ENCODE measurements at regions not wholly inside any gene's neighbourhood (a gene's known extent, or its start where the extent isn't known, plus 50 kb on each side); places are given as distances from the start of the nearest gene placed in this dataset.
"Not testable (repeated sequence)": the region's sequence is repeated elsewhere in the genome, so short reads cannot be mapped to it uniquely, and the experiment has no call there.

GRCh38 chr11:39462506-39462905 lies 1996.9 kb downstream of the LRRC4C start:
- no peak for DNase-seq

- DNase-seq = no peak
Measured at GRCh38 chr11:39461066-39461465, 1998.4 kb downstream of the LRRC4C start.

- no peak for DNase-seq
Measured at GRCh38 chr11:39459606-39460005, 1999.8 kb downstream of the LRRC4C start.

GRCh38 chr11:39458481-39458880 lies 2001.0 kb downstream of the LRRC4C start:
- no peak for DNase-seq

GRCh38 chr11:39443424-39444022 lies 2015.9 kb downstream of the LRRC4C start:
- DNase-seq = no peak

- DNase-seq = no peak
Measured at GRCh38 chr11:39442177-39442576, 2017.3 kb downstream of the LRRC4C start.

- no peak for DNase-seq
Measured at GRCh38 chr11:39435641-39436040, 2023.8 kb downstream of the LRRC4C start.

GRCh38 chr11:39434466-39434865 lies 2025.0 kb downstream of the LRRC4C start:
- no peak for DNase-seq

GRCh38 chr11:39432929-39433328 lies 2026.5 kb downstream of the LRRC4C start:
- no peak for DNase-seq

- DNase-seq = no peak
Measured at GRCh38 chr11:39425226-39425625, 2034.2 kb downstream of the LRRC4C start.

GRCh38 chr11:39412117-39412516 lies 2047.3 kb downstream of the LRRC4C start:
- no peak for DNase-seq

- DNase-seq = no peak
Measured at GRCh38 chr11:39385911-39386310, 2073.5 kb downstream of the LRRC4C start.

GRCh38 chr11:39374963-39375698 lies 2084.3 kb downstream of the LRRC4C start:
- DNase-seq = no peak

- no peak for DNase-seq
Measured at GRCh38 chr11:39367534-39367933, 2091.9 kb downstream of the LRRC4C start.

- DNase-seq = no peak
Measured at GRCh38 chr11:39365809-39366436, 2093.5 kb downstream of the LRRC4C start.

- no peak for DNase-seq
Measured at GRCh38 chr11:39363571-39363970, 2095.9 kb downstream of the LRRC4C start.

GRCh38 chr11:39361557-39361956 lies 2097.9 kb downstream of the LRRC4C start:
- no peak for DNase-seq

- no peak for DNase-seq
Measured at GRCh38 chr11:39345834-39346442, 2113.5 kb downstream of the LRRC4C start.

- no peak for DNase-seq
Measured at GRCh38 chr11:39341461-39341860, 2118.0 kb downstream of the LRRC4C start.

GRCh38 chr11:39333006-39333405 lies 2126.4 kb downstream of the LRRC4C start:
- not testable (repeated sequence) for DNase-seq

- DNase-seq = no peak
Measured at GRCh38 chr11:39327302-39327701, 2132.2 kb downstream of the LRRC4C start.

GRCh38 chr11:39311888-39312287 lies 2147.6 kb downstream of the LRRC4C start:
- DNase-seq = not testable (repeated sequence)

- DNase-seq = no peak
Measured at GRCh38 chr11:39304586-39304985, 2154.9 kb downstream of the LRRC4C start.

GRCh38 chr11:39294648-39295047 lies 2164.8 kb downstream of the LRRC4C start:
- DNase-seq = no peak
